A549 (cell line): ENCODE measurements at regions not wholly inside any gene's neighbourhood (a gene's known extent, or its start where the extent isn't known, plus 50 kb on each side); places are given as distances from the start of the nearest gene placed in this dataset.

Experiments used
- ATAC-seq, 2 experiments: fragments of 200-7000 bp in 1 of 2; fragments of >200 bp in 1 of 2; cut with Nextera tagmentation in 1 of 2; cut with Tn5 transposase in 1 of 2; 3 replicates each; pipeline versions ENCODE4 v1.8.0 to v1.9.1; 2018 to 2020; ENCODE audit warnings: mild to moderate bottlenecking in 1 of 2, moderate library complexity in 1 of 2
- CTCF ChIA-PET: fragments of 300-600 bp; sonication (Branson Sonifier 250); formaldehyde crosslinking; extraction: SDS; loops from one replicate; lab custom pipeline; 2021; ENCODE audit warnings: antibody characterized with exemption, inconsistent platforms; lab: Yijun Ruan, JAX
- POLR2A ChIA-PET: fragments of 350-600 bp; formaldehyde crosslinking; extraction: SDS; loops from one replicate; lab custom pipeline; 2021; ENCODE audit warnings: antibody characterized with exemption, inconsistent platforms; lab: Yijun Ruan, JAX
- DNase-seq, 2 experiments: peaks; one replicate each; pipeline versions ENCODE4 v3.0.0 to v3.0.0-alpha.2; 2011 to 2016; ENCODE audit warnings: low read depth in 1 of 2, low spot score in 1 of 2
- FAIRE-seq: peaks from 2 replicates; lab custom pipeline; 2011; peaks lifted over from hg19 to GRCh38; lab: Jason Lieb, UNC
- H3K27ac ChIP-seq, 2 experiments: fragments of >200 bp; sonication (Bioruptor Twin); formaldehyde crosslinking; 3 replicates each; pipeline ENCODE4 v1.5.1; 2016 to 2017
- H3K4me1 ChIP-seq: fragments of >200 bp; sonication (Bioruptor Twin); formaldehyde crosslinking; 3 replicates; pipeline ENCODE4 v1.6.1; 2016
- H3K4me2 ChIP-seq: fragments of >200 bp; sonication (Bioruptor Twin); formaldehyde crosslinking; 3 replicates; pipeline ENCODE4 v1.6.1; 2016
- H3K4me3 ChIP-seq: fragments of >200 bp; sonication (Bioruptor Twin); formaldehyde crosslinking; 3 replicates; pipeline ENCODE4 v1.5.1; 2016
- H3K9me3 ChIP-seq: fragments of >200 bp; sonication (Bioruptor Twin); formaldehyde crosslinking; 3 replicates; pipeline ENCODE4 v1.6.1; 2016
- BHLHE40 ChIP-seq: IDR thresholded peaks from 2 replicates; pipeline ENCODE4 v1.6.1; 2012; ENCODE audit warnings: low read depth, low read length, inconsistent platforms
- CBX2 ChIP-seq: fragments of 200-600 bp; sonication (generic); IDR thresholded peaks from 2 replicates; pipeline ENCODE4 v1.6.1; 2016; ENCODE audit warnings: low read depth, mild to moderate bottlenecking, borderline replicate concordance
- CBX8 ChIP-seq: fragments of 200-600 bp; sonication (generic); IDR thresholded peaks from 2 replicates; pipeline ENCODE4 v1.6.1; 2016
- CEBPB ChIP-seq, 2 experiments: fragments of >200 bp in 1 of 2; sonication (Bioruptor Twin) in 1 of 2; formaldehyde crosslinking in 1 of 2; IDR thresholded peaks; 2 replicates each; pipeline ENCODE4 v1.6.1; 2012 to 2016
- E2F6 ChIP-seq: IDR thresholded peaks from 2 replicates; pipeline ENCODE4 v1.6.1; 2012; ENCODE audit warnings: low read depth, borderline replicate concordance
- EHF ChIP-seq: fragments of 250-450 bp; sonication (Bioruptor Pico); IDR thresholded peaks from 2 replicates; pipeline ENCODE4 v1.5.0; 2020; ENCODE audit warnings: mild to moderate bottlenecking
- EHMT2 ChIP-seq: fragments of 200-600 bp; sonication (generic); IDR thresholded peaks from 2 replicates; pipeline ENCODE4 v1.6.1; 2016; ENCODE audit warnings: antibody characterized with exemption, low read depth, mild to moderate bottlenecking, moderate library complexity
- ELK1 ChIP-seq: fragments of 150-350 bp; IDR thresholded peaks from 2 replicates; pipeline ENCODE4 v1.6.1; 2014; ENCODE audit warnings: low read depth, mild to moderate bottlenecking, low read length
- ESRRA ChIP-seq: fragments of 150-350 bp; IDR thresholded peaks from 2 replicates; pipeline ENCODE4 v1.6.1; 2014; ENCODE audit warnings: mild to moderate bottlenecking, low read length, borderline replicate concordance
- FOXS1 ChIP-seq: fragments of 250-450 bp; sonication (Bioruptor Pico); IDR thresholded peaks from 2 replicates; pipeline ENCODE4 v1.5.0; 2020; ENCODE audit warnings: mild to moderate bottlenecking, moderate library complexity
- HDAC2 ChIP-seq: fragments of 200-600 bp; sonication (generic); IDR thresholded peaks from 2 replicates; pipeline ENCODE4 v1.6.1; 2016
- HEYL ChIP-seq: fragments of 250-450 bp; sonication (Bioruptor Pico); IDR thresholded peaks from 2 replicates; pipeline ENCODE4 v1.8.0; 2021; ENCODE audit warnings: mild to moderate bottlenecking, moderate library complexity
- HOXB5 ChIP-seq: fragments of 250-450 bp; sonication (Bioruptor Pico); IDR thresholded peaks from 2 replicates; pipeline ENCODE4 v1.5.0; 2020; ENCODE audit warnings: mild to moderate bottlenecking, moderate library complexity
- MYC ChIP-seq: IDR thresholded peaks from 2 replicates; pipeline ENCODE4 v1.6.1; 2012; ENCODE audit warnings: mild to moderate bottlenecking, inconsistent platforms, low read length, improper control_type of control experiment, borderline replicate concordance
- NFE2L2 ChIP-seq: fragments of 150-350 bp; conservative IDR thresholded peaks from 2 replicates; pipeline ENCODE4 v1.6.1; 2014; ENCODE audit warnings: low read length
- POLR2A ChIP-seq: IDR thresholded peaks from 2 replicates; pipeline ENCODE4 v1.6.1; 2012; ENCODE audit warnings: mild to moderate bottlenecking, low read length
- POLR2AphosphoS2 ChIP-seq: conservative IDR thresholded peaks from 2 replicates; pipeline ENCODE4 v1.6.1; 2012; ENCODE audit warnings: low read length, improper control_type of control experiment, inconsistent platforms
- RAD21 ChIP-seq, 2 experiments: fragments of >200 bp in 1 of 2; sonication (Bioruptor Twin) in 1 of 2; formaldehyde crosslinking in 1 of 2; IDR thresholded peaks in 1 of 2; conservative IDR thresholded peaks in 1 of 2; 2 replicates in 1 of 2; 3 replicates in 1 of 2; pipeline ENCODE4 v1.6.1; 2012 to 2018; ENCODE audit warnings: inconsistent platforms in 1 of 2
- RARB ChIP-seq: fragments of 250-450 bp; sonication (Bioruptor Pico); IDR thresholded peaks from 2 replicates; pipeline ENCODE4 v1.8.0; 2021; ENCODE audit warnings: mild to moderate bottlenecking, moderate library complexity
- RCOR1 ChIP-seq: fragments of 150-350 bp; IDR thresholded peaks from 2 replicates; pipeline ENCODE4 v1.6.1; 2014; ENCODE audit warnings: antibody characterized with exemption, low read length, low read depth
- RNF2 ChIP-seq: fragments of 200-600 bp; sonication (generic); IDR thresholded peaks from 2 replicates; pipeline ENCODE4 v1.6.1; 2016; ENCODE audit warnings: low read depth, mild to moderate bottlenecking, antibody characterized with exemption, moderate library complexity, borderline replicate concordance
- SMC3 ChIP-seq: fragments of >200 bp; sonication (Bioruptor Twin); formaldehyde crosslinking; IDR thresholded peaks from 3 replicates; pipeline ENCODE4 v1.6.1; 2018; ENCODE audit warnings: inconsistent platforms
- TP53 ChIP-seq: fragments of 250-450 bp; sonication (Bioruptor Pico); IDR thresholded peaks from 2 replicates; pipeline ENCODE4 v1.5.0; 2021; ENCODE audit warnings: mild to moderate bottlenecking, moderate library complexity
- WGBS: methylation state at CpG from one replicate; pipeline ENCODE4 v1.1.6; 2017; ENCODE audit errors: missing lambda C conversion rate; 5-methylcytosine and 5-hydroxymethylcytosine counted together
- TF ChIP-seq, protein P1 (sequence below): fragments of >200 bp; sonication (Bioruptor Twin); formaldehyde crosslinking; IDR thresholded peaks from 3 replicates; pipeline ENCODE4 v1.5.1; 2016
- TF ChIP-seq, protein P2 (sequence below): fragments of 250-450 bp; sonication (Bioruptor Pico); IDR thresholded peaks from 2 replicates; pipeline ENCODE4 v1.5.0; 2020; ENCODE audit warnings: low read depth, mild to moderate bottlenecking, moderate library complexity
- TF ChIP-seq, protein P3 (sequence below): fragments of >200 bp; sonication (Bioruptor Twin); formaldehyde crosslinking; IDR thresholded peaks from 2 replicates; pipeline ENCODE4 v1.6.1; 2016

DNA sequence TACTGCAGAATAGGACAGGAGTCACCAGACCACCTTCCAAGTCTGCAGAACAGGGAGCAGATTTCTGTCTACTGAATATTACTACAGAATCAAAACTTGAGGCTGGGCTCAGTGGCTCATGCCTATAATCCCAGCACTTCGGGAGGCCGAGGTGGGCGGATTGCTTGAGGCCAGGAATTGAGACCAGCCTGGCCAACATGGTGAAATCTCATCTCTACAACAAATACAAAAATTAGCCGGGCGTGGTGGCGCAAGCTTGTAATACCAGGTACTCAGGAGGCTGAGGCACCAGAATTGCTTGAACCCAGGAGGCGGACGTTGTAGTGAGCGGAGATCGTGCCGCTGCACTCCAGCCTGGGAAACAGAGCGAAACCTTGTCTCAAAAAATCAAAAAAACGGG lies 710.8 kb upstream of the WWC1 start (continued):
- no peak for TF ChIP-seq RCOR1

DNA sequence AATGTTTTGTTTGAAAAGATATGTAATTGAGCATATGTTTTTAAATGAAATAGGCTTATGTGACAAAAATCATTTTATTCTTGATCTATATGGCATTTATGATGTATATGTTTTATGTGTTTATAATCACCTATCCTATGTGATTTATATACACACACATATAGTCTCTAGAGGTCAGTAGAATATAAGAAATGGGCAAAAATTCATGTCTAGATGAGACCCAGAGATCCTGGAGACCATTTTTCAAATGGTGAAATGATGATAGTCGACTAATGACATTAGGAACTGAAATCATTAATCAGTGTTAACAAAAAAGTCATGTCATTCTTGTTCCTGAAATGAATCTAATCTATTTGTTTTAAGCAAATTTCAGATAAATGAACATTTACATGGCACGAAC lies 709.2 kb upstream of the WWC1 start:
- Histone ChIP-seq H3K4me3 (no peak overlapping the region), H3K27ac (no peak overlapping the region), H3K4me2 (no peak overlapping the region), H3K9me3 (no peaks in the 10 kb centered on the region), H3K4me1 (peaks cover 6% of the 10 kb centered on the region; the same call in 1 of the 3 replicates)
- POLR2A ChIA-PET: no interaction called here
- TF ChIP-seq POLR2A: no peak
- TF ChIP-seq, protein P1, sequence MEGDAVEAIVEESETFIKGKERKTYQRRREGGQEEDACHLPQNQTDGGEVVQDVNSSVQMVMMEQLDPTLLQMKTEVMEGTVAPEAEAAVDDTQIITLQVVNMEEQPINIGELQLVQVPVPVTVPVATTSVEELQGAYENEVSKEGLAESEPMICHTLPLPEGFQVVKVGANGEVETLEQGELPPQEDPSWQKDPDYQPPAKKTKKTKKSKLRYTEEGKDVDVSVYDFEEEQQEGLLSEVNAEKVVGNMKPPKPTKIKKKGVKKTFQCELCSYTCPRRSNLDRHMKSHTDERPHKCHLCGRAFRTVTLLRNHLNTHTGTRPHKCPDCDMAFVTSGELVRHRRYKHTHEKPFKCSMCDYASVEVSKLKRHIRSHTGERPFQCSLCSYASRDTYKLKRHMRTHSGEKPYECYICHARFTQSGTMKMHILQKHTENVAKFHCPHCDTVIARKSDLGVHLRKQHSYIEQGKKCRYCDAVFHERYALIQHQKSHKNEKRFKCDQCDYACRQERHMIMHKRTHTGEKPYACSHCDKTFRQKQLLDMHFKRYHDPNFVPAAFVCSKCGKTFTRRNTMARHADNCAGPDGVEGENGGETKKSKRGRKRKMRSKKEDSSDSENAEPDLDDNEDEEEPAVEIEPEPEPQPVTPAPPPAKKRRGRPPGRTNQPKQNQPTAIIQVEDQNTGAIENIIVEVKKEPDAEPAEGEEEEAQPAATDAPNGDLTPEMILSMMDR: peak; percentile 71
- peak; percentile 86 for TF ChIP-seq SMC3
- TF ChIP-seq TP53: no peak
- no peak for TF ChIP-seq FOXS1 (CRISPR knock-in tag)
- no peak for TF ChIP-seq ESRRA
- TF ChIP-seq POLR2AphosphoS2: no peak
- TF ChIP-seq, protein P2, sequence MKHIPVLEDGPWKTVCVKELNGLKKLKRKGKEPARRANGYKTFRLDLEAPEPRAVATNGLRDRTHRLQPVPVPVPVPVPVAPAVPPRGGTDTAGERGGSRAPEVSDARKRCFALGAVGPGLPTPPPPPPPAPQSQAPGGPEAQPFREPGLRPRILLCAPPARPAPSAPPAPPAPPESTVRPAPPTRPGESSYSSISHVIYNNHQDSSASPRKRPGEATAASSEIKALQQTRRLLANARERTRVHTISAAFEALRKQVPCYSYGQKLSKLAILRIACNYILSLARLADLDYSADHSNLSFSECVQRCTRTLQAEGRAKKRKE: no peak
- TF ChIP-seq RAD21 (conservative IDR thresholded peaks at IDR 0.05 in 1 of 2, IDR thresholded peaks at IDR 0.05 in 1 of 2): peak; percentile 82 to 88
- FAIRE-seq: peak; percentile 96
- 37% methylated on average over 2 of the region's 2 CpGs for WGBS
- peak; percentile 81 to 85; a peak in 4 of 6 replicates for ATAC-seq
- peak; percentile 24 to 31 for DNase-seq
- CTCF ChIA-PET: interaction anchor here (0.7 to 5.0 kb wide), 23 partner anchors 9 to 1952 kb away, joined by 3 to 43 read pairs (median 3); no protein-coding TSS in a partner anchor

- H3K4me1 ChIP-seq: peaks cover 6% of the 10 kb centered on the region; the same call in 1 of the 3 replicates
- DNase-seq: no peak
- ChIA-PET POLR2A (no interaction called here), CTCF (interaction anchor here (0.7 to 5.0 kb wide), 23 partner anchors 9 to 1953 kb away, joined by 3 to 43 read pairs (median 3); no protein-coding TSS in a partner anchor)
- no peak for TF ChIP-seq CBX2
- no peak for TF ChIP-seq MYC
- TF ChIP-seq RARB: no peak
- TF ChIP-seq CBX8: no peak
- TF ChIP-seq POLR2A: no peak
- no peak for TF ChIP-seq HOXB5 (CRISPR knock-in tag)
- no peak for TF ChIP-seq SMC3
- TF ChIP-seq HDAC2: no peak
- no peak for TF ChIP-seq EHMT2
- TF ChIP-seq ELK1: no peak
- TF ChIP-seq, protein P3, sequence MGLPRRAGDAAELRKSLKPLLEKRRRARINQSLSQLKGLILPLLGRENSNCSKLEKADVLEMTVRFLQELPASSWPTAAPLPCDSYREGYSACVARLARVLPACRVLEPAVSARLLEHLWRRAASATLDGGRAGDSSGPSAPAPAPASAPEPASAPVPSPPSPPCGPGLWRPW: no peak
- TF ChIP-seq TP53: no peak
- no peak for TF ChIP-seq EHF (CRISPR knock-in tag)
- TF ChIP-seq CEBPB (IDR thresholded peaks at IDR 0.05): no peak
- TF ChIP-seq HEYL: no peak
- TF ChIP-seq NFE2L2: no peak
- no peak for TF ChIP-seq BHLHE40
- TF ChIP-seq RNF2: no peak
- TF ChIP-seq E2F6: no peak
- no peak for TF ChIP-seq FOXS1 (CRISPR knock-in tag)
- FAIRE-seq: no peak
- H3K4me2 ChIP-seq: no peak overlapping the region
- WGBS: 50% methylated on average over 6 of the region's 6 CpGs
- no peaks in the 10 kb centered on the region for H3K9me3 ChIP-seq
- no peak for ATAC-seq
- H3K4me3 ChIP-seq: no peak overlapping the region
- no peak overlapping the region for H3K27ac ChIP-seq
Observed at GRCh38 chr5:167582886-167583285, 708.6 kb upstream of the WWC1 start.
